GM21423 (cell line): ENCODE measurements at regions not wholly inside any gene's neighbourhood (a gene's known extent, or its start where the extent isn't known, plus 50 kb on each side); places are given as distances from the start of the nearest gene placed in this dataset.

Experiments
- ATAC-seq: cut with Tn5 transposase; IDR thresholded peaks from one replicate; pipeline ENCODE4 v1.9.1; 2021; ENCODE audit warnings: mild to moderate bottlenecking, moderate library complexity; ENCODE audit not compliant: unreplicated experiment

DNA sequence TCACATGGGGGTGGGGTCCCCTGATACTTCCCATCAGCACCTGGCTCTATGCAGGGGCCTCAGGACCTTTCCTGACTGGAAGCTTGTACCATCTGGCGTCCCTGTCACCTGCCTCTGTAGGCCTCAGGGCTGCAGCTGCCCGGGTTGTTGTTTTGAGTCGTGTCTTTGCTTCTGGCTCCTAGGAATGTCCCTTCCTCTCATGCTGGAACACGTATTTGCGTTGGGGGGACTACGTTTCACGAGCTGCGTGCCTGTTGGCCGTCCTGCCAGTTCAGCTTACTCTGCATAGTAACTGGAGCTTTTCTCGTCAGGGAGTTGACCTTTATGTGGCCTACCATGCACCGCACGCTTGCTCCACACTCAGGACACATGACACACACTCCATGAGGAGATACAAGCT is 54.9 kb upstream of the IRX4 start:
- ATAC-seq = no peak

DNA sequence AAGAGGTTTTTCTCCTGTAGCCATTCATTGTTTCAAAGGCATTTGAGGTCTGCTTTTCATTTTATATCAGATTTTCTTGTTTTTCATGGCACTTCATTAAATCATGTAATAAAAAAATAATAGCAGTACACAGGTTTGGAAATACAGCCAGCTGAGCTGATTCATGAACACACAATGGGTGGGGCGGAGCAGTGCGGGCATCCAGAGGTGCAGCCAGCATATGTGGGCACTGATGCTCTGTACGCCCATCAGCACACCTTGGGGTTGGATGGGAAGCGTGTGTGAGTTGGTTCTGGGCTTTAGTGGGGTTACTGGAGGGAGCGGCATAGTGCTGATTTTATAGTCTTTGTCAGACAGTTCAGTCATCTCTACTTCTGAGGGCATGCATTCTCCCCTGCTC is 54.2 kb upstream of the IRX4 start:
- no peak for ATAC-seq

DNA sequence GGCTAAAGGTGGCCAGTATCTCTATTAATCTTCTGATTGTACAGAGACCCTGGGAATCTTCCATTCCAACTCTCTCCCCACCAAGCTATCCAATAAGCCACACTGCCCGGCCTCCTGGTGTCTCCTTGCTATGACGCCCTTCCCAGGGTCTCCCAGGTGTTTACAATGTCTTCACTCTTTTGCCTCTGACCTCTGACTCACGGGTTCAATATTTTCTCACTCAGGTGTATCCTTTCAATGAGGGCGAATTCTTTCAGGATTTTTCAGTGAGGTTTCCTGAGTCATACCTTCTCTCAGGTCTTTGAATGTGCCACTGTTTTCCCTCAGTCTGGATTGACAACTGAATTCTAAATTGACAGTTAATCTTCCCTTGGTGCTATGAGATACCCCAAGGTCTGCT is 53.7 kb upstream of the IRX4 start:
- no peak for ATAC-seq

DNA sequence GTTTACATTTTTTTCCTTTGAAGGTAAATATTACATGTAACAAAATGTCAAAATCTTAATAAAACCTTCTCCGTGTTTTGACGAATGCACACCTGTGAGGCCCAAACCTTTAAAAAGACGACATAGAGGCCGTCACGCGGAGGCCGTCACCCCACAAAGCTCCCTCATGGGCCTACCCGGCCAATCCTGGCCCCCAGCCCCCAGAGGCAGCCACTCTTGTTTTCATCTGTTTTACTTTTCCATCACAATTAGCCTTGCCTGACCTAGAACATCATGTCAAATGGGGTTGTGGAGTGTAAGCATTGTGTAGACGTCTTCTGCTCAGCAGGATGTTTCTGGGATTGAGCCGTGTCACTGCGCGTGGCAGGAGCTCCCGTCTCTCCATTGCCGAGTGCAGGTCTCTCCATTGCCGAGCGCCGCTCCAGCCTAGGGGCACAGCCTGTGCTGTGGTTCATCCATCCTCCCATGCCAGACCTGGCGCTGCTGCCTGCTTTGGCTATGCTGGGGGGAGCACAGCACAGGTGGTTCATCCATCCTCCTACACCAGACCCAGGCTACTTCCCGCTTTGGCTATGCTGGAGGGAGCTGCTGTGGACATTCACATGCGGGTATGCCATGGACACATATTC is 52.2 kb upstream of the IRX4 start:
- ATAC-seq = no peak

DNA sequence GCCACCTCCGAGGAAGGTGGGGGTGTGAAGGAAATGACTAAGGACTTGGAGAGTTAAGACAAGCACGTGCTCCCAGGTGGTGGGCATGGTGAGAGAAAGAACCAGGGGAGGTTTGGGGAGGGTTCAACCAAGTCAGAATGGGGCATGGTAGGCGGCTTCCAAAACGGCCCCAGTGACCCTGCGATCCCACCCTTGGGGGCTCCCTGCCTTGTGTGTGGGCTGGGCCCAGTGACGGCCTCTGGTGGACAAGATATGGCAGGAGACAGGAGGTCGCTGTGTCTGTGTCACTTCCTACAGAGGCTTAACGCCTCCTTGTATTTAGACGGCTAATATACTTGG is 51.3 kb upstream of the IRX4 start:
- ATAC-seq = no peak

DNA sequence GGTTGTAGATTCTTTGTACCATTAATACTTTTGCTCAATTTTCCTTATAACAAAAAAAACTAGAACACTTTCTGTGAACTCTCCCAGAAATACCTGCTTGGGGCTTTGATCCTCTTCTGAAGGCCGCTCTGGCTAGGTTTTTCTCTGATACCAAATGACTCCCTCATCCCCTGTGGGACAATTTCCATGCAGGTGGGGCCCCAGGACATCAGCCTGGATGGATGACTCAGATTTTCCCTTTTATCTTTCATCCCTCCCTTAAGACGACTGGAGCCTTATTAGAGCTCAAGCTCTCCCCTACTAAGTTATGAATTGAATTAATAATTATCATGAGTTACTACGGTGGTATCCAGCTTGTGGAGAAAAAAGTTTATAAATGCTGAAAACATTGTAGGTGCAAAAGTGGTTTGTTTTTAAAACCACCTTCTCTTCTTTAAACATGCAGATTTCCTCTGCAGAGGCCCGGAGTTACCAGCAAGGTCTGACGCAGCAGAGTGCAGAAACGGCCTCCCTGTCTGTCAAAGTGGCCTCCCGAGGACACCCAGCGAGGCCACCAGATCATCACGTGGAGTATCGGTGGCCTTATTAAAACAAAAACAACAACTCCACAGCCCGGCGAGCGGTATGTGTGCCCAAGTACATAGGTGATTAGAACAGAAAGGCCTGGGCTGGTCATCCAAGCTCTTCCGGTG is 50.8 kb upstream of the IRX4 start:
- ATAC-seq = no peak
